GM19463 (cell line): ENCODE measurements at regions not wholly inside any gene's neighbourhood (a gene's known extent, or its start where the extent isn't known, plus 50 kb on each side); places are given as distances from the start of the nearest gene placed in this dataset.
A peak's percentile ranks its signal among the peaks of the same experiment; 100 is the strongest.
"Not testable (repeated sequence)": the region's sequence is repeated elsewhere in the genome, so short reads cannot be mapped to it uniquely, and the experiment has no call there.

Experiments used
- ATAC-seq: cut with Tn5 transposase; IDR thresholded peaks from one replicate; pipeline ENCODE4 v1.9.1; 2021; ENCODE audit warnings: mild to moderate bottlenecking, moderate library complexity; ENCODE audit not compliant: unreplicated experiment

DNA sequence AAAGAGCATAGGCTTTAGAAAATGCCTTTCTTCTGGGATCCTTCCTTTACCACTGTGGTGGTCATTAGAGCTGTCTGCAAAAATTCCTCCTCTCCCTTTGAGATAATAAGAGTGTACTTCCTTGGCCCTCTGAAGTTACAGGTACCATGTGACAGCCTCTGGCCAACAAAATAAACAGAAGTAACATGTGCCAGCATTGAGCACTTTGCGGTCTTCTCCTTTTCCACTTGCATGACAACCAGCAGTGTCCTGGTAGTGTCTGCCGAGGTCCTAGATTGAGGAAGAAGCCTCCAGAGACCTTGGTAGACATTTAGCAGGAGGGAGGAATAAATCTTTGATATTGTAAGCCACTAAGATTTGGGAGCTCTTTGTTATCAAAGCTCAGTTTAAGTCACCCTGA is 87.5 kb upstream of the ARID1B start:
- ATAC-seq = no peak

DNA sequence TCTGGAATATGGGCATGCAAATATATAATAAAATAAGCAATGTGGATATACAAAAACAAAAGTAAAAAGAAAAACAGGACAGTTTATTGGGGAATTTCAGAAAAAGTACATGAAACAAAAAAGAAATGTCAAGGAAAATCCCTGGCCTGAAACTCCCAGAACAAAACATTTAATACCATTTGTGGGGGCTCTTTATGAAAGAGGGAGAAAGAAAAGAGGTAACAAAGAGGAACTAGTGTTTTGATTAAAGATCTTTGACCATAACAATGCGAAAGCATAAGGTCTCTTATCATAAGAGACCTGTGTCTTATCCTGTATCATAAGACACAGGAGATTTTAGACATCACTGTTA is 88.6 kb upstream of the ARID1B start:
- no peak for ATAC-seq

DNA sequence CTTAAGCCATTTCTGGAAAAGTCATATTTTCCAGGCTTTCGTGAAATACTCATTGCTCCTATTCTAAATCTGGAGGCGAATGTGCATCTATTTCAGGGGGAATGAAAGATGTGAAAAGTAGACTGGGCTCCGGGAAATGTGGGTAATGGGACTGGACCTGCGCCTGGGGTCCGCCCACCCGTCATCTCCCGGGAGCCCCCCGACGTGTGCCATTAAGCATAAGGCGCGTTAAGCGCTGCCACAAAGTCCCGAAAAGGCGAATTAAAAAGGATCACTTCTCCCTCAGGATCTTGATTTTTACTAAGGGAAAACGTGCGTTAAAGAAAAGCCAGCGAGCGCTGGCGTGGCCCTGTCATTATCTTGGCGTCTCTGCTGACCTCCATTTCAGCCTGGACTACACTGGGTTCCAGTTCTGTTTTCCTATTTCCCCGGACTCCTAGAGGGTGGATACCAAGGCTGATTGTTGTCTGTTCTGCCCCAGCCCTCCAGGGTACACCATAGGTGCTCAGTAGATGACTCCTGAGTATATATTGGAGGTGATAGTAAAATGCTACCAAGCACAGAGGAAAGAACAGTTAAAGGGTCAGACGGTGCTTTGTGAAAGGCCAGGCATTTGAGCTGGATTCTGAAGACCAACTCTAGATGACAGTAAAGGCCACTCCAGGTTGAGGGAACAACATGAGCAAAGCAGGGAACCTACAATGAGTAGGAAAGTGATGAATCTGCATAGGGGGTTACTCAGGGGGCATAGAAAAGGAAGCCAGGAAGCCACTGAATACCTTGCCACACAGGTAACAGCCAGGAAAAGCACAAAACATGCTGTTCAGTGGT is 89.2 kb upstream of the ARID1B start:
- no peak for ATAC-seq

DNA sequence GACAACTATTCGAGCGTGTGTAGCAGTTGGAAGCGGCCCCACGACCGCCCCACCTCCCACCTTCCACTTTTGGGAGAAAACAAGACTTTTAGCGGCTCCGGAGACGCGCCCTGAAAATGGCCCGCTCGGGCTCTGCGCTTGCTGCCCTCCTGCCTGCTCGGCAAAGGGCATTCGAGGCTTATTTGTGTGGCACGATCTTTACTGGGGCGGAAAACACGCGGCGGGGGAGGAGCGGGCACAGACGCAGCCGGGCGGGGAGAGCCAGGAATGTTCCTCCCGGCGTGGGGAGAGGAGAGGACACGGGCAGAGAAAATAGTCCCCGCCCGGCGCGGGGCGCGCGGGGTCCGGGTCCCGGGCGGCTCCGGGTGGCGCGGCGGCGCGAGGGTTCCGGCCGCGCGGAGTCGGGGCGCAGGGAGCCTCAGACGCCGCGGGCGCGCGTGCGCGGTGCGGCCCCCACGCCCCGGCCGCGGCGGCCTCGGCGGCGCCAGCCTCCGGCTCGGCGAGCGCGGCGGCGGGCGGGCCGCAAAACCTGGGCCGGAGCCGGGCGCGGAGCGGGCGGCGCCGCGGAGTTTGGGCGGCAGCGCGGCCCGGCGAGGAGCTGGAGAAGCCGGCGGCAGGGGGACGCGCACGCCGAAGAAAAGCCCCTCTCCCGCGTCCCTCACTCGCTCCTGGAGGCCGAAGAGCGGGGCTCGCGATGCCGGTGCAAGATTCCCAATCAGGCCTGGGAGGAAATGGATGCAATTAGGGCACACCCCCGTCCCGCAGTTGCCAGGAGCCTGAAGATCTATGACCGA is 90.0 kb upstream of the ARID1B start:
- ATAC-seq = peak; percentile 68

DNA sequence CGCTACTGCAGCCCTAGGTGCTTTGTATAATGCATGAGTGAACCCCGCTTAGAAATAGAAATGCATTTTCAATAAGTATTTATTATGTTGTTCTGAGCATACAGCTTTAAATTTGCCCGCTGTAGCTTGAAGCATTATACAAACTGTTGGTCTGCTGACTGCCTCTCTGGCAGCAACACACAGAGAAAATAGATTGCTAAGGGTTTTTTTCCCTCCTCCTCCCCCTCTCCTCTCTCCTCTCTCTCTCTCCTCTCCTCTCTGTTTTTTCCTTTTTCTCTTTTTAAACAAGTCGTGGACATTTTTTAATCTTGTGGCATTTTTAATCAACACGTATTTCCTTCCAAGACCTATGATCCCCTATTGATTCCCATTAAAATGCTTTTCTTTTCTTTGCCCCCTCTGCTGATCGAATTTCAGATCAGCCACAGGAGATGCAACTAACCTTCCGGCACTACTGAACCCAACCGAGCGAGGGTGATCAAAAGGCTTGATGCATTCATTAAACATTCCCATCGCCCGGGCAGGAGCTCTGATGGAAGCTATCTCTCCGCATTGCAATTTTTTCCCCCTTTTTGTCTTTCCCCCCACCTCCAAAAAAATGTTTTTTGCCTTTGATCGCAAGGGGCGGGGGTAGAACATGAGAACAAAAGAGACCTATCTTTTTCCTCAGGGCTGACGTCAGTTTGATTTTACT is 90.7 kb upstream of the ARID1B start:
- ATAC-seq = no peak

DNA sequence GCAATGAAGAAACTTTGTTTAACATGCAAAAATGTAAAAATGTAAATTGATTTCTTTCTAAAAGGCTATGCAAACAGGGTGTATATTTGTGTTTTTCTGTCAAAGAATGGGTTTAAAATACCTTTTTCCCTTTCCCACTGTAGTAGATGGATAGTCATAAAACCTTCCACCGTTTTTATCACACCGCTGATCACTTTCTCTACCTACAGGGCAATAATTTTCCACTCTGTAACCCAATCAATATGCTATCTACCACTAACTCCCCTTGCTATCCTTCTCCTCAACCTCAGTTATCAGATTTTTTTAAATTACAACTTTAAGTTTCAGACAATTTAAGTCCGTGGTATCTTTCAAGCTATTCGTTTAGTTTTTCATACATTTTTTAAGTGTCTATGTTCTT is 91.4 kb upstream of the ARID1B start:
- no peak for ATAC-seq

DNA sequence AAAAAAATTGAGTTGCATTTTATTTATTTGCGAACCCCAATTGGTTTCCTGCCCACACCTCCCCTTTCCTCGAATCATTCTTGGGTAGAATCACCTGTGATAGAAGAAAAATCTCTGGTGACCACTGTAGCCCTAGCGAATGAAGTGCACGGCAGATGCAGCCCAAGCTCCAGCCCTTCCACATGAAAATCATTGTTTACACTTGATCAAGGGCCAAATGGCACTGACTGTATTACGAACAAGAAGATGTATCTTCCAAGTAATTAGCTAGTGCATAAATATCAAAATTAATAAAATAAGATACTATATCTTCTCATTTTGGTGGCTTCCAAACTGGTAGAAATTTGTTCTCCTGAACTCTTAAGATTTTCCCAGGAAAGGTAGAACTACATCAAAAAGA is 93.4 kb upstream of the ARID1B start:
- ATAC-seq = no peak

DNA sequence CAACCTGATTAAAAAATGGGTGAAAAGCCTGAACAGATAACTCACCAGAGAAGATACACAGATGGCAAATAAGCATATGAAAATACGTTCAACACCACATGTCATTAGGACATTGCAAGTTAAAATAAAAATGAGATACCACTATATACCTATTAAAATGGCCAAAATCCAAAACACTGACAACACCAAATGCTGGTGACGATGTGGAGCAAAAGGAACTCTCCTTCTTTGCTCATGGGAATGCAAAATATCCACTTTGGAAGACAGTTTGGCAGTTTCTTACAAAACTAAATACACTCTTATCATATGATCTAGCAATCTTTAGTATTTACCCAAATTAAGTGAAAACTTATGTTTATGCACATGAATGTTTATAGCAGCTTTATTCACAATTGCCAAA is 100.5 kb upstream of the ARID1B start:
- ATAC-seq = no peak

DNA sequence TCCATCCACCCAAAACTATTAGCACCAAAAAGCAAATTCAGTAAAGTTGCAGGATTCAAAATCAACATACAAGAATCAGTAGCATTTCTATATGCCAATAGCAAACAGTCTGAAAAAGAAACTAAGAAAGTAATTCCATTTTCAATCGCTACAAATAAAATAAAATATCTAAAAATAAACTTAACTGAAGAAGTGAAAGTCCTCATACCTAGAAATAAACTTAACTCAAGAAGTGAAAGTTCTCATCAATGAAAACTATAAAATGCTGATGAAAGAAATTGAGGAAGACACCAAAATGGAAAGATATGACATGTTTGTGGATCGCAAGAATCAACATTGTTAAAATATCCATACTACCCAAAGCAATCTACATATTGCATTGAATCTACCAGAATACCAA is 103.0 kb upstream of the ARID1B start:
- no peak for ATAC-seq

DNA sequence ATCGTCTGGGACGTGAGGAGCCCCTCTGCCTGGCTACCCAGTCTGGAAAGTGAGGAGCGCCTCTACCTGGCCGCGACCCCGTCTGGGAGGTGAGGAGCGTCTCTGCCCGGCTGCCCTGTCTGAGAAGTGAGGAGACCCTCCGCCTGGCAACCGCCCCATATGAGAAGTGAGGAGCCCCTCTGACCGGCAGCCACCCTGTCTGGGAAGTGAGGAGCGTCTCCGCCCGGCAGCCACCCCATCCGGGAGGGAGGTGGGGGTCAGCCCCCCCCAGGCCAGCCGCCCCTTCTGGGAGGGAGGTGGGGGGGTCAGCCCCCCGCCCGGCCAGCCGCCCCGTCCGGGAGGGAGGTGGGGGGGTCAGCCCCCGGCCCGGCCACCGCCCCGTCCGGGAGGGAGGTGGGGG is 107.1 kb upstream of the ARID1B start:
- not testable (repeated sequence) for ATAC-seq

DNA sequence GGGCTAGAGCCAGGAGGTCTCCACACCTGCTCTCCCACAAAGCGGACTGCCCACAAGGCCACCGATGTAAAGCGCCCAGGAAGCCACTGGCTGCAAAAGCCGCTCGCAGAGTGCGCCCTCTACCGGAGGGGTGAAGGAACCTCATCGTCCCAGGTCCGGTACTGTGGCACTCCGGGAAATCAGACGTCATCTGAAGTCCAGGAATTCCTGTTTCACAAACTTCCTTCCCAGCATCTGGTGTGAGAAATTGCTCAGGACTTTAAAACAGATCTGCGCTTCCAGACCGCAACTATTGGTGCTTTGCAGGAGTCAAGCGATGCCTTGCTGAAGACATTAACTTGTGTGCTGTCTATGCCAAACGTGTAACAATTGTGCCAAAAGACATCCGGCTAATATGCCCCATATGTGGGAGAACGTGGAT is 115.1 kb upstream of the ARID1B start:
- no peak for ATAC-seq

DNA sequence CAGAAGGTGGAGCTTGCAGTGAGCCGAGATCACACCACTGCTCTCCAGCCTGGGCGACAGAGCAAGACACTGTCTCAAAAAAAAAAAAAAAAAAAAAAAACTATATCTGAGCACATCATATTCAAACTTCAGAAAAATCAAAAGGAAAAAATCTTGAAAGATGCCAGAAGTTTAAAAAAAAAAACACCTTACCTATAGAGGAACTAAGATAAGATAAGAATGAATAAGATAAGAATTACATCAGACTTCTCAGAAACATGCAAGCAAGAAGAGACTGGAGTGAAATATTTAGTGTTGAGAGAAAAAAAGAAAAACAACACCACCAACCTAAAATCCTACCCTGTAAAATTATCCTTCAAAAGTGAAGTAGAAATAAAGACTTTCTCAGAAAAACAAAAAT is 116.8 kb upstream of the ARID1B start:
- ATAC-seq = no peak

DNA sequence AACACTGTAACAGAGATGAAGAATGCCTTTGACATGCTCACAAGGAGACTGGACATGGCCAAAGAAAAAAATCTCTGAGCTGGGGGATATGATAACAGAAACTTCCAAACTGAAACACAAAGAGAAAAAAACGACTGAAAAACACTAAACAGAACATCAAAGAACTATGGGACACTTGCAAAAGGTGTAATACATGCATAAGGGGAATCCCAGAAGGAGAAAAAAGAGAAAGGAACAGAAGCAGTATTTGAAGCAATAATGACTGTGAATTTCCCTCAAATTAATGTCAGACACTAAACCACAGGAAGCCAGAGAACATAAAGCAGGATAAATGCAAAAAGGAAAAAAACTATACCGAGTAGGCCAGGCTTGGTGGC is 117.4 kb upstream of the ARID1B start:
- no peak for ATAC-seq

DNA sequence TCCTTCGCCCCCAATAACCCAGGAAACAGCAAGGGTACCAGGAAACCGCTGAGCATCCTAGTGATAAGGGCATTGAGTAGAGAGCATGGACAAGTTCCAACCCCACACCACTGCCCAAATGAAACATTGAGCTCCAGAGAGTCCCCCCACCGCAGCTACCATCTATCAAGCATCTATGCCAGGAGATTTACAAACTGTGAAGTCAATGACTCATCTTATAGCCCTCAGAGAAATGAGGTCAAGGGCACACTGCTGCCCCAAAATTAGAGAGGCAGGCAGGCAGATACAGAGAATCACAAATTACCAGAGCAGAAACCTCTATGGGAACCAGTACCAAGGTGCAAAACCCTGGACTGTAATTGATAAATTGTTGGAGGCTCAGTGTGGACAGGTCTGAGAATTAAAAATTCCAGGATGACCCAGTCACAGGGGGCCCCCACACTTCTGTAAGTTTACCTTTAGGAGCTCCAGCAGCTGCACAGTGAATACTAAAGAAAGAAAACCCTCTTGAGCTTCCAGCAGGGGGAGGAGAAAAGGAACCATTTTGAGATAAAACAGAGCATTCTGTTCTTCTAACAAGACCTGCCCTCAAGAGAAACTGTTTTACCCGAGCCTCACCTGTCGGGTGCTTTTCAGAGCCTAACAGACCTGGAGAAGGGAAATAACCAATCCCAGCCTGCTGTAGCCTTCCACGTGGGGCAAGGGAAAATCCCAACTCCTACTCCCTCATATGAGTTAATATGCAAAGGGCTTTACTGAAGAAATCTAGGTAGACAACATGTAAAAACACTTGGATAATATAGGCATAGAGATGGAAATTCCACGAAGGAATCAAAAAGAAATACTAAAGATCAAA is 118.0 kb upstream of the ARID1B start:
- ATAC-seq = no peak

DNA sequence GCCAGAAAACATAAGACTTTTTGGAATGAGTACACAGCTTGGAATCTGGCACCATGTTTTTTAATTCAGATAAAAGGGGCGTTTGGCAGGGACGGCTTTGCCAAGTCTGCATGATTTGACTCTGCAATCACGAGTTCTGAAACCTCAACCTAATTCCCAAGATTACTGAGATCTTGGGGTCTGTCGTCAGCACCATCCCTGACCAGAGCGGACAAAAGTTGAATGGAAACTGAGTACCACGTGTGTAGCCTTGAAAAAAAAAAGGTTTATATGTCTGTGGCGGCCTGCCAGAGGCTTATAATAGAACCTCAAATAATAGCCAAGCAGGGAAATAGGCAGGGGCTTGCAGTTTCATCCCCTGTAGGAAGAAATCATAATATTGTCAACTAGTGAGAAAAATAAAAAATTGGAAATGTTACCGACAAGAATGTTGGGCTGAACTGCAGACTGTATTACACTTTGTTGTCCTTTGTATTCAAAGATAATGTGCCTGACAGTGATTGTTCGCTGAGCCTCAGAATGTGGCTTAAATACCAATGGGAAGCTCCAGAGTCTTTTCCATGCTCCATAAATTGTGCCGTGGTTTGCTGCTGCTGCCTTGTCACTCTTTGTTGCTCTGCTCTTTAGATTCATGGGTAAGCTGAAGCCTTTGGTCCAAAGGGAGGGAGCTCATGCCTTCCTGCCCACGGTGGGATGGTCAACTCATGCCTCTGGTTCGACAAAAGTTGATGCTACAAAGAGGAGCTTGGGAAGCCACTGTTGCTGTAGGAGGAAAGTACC is 118.8 kb upstream of the ARID1B start:
- ATAC-seq = no peak

DNA sequence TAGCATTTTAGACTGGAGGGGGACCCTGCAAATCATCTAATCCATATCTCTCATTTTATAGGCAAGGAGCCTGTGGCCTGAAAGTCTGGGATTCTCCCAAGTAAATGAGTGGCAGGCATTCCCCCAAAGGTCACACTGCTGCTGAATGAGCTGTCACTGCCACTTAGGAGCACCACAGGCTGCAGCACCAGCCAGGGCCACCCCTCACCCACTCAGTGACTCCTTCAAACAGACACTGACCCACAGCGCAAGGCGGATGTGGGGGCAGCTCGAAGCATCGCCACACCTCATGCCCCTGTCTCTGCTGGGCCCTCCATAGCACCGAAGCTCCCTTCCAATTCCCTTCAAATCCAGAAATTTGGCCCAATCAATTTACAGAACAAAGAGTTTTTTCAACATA is 119.9 kb upstream of the ARID1B start:
- no peak for ATAC-seq

DNA sequence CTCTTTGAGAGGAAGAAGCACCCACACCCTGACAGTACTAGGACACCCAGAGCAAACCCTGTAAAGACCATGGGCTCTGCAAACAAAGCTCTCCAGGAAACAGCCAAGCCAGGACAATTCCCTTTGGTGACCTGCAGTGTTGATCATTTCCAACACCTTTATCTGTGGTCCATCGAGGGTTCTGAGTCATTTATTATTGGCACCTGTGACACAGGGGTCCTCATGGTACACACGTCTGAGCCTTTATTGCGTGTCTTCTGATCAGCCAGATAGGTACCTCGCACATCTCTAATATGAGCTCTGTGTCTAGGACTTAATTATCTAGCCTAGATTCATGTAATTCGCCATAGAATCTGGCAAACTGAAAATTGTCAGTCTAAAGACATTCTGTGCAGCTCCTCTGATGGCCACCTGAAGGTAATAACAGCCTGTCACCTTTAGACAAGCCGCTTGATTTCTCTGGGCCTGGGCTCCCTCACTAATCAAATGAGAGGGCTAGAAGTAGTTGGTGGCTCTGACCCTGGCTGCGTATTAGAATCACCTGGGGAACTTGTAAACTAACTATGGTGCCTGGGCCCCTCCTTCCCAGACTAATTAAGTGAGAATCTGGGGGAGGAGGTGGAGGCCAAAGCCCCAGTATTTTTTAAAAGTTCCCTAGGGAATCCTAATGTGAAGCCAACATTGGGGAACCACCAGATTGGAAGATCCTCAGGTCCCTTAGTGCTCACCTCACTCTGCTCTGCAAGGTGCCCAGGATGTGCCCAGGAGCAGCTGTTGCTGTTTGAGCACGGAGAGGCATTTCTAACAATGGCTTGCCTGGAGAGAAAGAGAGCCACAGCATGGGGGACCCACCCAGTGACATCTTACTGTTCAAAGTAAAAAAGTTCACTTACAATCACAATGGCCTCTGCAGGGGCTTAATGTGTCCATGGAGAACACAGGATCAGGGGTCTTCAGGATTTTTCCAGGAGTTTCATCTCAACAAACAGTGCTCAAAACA is 122.0 kb upstream of the ARID1B start:
- ATAC-seq = no peak

DNA sequence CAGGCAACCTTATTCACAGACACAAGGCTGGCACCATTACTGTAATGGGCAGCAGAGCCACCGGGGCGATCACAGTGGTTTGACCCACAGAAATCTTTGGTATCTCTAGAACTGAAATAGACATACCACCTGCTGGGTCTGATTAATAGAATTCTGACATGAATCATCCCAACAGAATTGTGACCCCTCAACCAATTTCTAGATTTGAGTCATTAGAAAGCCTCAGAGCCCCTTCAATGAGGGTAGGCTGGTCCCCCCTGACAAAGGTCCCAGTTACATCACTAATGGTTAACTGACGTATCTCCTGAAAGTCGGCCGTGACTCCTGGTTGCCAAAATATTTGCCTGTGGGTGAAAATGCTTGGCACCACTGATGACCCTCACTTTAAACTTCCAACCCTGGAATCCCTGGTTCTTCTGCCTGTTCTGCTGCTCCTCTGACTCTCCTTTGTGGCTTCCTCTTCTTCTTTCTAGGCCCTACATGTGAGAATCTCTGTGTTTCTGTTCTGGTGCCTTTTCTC is 124.9 kb upstream of the ARID1B start:
- ATAC-seq = peak; percentile 68

DNA sequence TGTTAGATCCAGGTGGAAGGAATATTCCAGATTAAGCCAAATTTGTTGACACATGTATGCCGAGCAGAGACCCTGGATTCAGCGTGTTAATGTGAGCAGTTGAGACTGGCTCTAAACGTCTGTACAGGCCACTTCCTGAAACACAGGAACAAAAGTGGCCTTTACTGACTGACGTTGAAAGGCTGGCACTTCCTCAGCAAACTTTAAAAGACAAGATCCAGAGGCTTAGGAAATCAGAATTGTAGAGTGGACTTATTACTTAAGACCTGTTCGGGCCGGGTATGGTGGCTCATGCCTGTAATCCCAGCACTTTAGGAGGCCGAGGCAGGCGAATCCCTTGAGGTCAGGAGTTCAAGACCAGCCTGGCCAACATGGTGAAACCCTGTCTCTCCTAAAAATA is 125.7 kb upstream of the ARID1B start:
- ATAC-seq = no peak
